NCI-H2107 (cell line): ENCODE measurements at regions not wholly inside any gene's neighbourhood (a gene's known extent, or its start where the extent isn't known, plus 50 kb on each side); places are given as distances from the start of the nearest gene placed in this dataset.

Experiments used
- DNase-seq: peaks from one replicate; lab custom pipeline; 2025; lab: John Stamatoyannopoulos, UW

DNA sequence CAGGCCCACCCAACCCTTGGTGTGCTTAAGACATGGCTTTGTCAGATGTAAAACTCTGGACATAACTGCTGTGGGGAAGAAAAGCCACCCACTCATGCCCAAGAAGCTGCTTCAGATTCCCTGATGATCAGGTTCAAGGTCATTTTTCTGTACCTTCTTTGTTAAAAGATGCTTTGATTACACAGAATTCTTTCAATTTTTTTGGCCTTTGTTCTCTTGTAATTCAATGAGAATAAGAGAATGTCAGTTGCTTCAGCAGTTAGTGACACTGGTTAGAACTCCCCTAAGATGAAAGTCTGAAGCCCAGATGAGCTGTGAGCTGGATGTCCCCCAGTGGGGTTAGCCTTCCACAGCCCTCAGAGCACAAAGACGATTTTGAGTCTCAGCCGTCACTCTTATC lies 152.7 kb downstream of the CHRM3 start:
- DNase-seq = no peak

GRCh38 chr1:239539812-239540211 lies 153.4 kb downstream of the CHRM3 start:
- DNase-seq = no peak

GRCh38 chr1:239543873-239544272 lies 157.5 kb downstream of the CHRM3 start:
- no peak for DNase-seq

- DNase-seq = no peak
These were observed 159.1 kb downstream of the CHRM3 start for GRCh38 chr1:239545466-239545865.

GRCh38 chr1:239547987-239548386 lies 161.6 kb downstream of the CHRM3 start:
- DNase-seq = no peak

DNA sequence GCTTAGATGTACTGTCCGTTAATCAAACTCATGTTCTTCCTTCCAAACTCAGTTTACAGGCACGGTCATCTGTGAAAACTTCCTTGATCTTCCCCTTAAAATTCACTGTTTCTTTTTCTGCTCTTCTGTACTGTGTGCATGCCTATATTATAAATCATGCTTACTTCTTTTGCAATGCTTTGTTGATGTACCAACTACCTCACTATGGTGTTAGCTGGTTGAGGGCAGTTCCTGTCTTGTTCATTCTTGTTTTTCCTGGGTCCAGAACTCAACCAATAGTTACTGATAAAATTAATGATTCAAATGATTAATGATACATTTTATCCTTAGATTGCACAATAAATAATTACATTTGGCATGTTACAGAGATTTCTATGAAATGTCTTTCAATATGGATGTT lies 163.8 kb downstream of the CHRM3 start:
- no peak for DNase-seq

DNA sequence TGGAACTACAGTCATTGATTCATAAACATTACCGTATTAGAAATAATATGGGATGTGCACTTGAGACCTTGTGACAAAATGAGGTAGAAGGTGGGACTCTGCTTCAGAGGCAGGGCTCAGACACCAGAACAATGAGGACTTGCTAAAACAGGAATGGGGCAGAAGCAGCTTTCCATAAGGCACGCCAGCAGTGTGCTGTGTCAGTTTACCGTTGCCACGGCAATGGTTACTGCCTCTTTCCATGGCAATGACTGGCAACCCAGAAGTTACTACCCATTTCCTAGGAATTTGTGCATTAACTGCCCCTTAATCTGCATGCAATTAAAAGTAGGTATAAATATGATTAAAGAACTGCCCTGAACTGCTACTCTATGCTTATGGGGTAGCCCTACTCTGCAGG lies 169.0 kb downstream of the CHRM3 start:
- DNase-seq = no peak

DNA sequence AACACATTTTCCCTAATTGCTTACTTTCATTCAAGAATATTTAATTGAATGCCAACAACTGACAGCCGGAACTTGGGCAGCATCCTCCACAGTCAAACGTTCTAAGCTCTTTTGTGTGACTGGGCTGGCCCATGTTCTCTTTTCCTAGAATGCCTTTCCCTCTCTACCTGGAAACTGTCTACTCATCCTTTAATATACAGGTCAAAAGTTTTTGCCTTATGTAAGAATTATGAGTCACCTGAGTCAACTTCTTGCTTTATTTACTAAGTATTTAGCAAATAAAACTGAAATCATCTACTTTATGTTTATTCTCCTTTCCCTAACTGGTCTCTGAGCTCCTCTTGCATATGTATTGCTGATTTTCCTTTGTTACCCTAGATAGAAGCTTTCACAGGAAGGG lies 172.2 kb downstream of the CHRM3 start:
- no peak for DNase-seq

GRCh38 chr1:239558991-239559390 lies 172.6 kb downstream of the CHRM3 start:
- no peak for DNase-seq

- DNase-seq = no peak
These were observed 174.6 kb downstream of the CHRM3 start for GRCh38 chr1:239560921-239561320.

DNA sequence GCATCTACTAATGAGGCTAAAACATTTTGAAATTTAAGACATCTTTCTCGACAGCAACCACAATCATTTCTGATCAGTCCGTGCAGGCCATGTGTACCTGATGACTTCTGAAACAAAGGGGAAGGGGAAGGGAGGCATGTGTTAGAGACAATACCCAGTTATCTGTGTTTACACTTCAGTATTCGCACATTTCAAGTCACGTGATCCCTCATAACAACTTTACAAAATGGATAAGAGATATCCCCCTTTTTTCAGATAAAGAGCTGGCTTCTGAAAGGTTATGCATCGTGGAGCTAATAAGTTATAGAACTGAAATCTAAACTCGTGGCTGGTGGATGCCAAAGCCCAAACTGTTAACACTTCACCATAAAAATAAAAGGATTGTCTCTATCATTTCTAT lies 175.7 kb downstream of the CHRM3 start:
- DNase-seq = no peak

DNA sequence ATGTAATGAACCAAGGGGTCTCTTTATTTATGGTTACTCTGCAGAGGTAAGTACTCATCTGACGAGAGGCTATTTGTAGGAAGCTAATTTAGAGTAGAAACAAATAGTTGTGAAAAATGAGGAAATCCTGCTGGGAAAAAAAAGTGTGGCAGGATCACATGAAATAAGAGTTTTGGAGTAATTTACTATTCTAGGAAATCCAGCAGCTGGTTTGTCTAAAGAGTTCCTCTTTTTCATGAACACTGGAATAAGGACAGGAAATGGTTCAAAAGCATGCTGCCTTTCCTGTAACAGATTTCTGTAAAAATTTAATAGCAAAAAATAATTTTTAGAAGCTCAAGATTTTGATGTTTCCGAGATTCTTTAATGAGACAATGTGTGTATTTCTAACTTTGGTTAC lies 177.3 kb downstream of the CHRM3 start:
- DNase-seq = no peak

DNA sequence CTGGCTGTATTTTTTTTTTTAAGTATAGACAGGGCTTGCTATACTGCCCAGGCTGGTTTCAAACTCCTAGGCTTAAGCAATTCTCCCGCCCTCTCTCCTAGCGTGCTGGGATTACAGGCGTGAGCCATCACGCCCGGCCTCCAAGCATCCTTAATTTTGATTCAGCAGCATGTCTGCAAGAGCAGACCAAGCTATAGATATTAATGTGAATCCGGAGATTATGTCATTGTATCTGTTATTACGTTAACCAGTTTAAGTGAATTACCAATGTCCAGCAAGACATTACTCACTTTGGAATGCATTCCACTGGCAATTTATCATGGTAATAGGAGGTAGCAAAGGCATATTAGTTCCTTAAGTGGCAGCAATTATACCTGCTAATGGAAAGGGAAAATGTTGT lies 179.7 kb downstream of the CHRM3 start:
- DNase-seq = no peak

DNA sequence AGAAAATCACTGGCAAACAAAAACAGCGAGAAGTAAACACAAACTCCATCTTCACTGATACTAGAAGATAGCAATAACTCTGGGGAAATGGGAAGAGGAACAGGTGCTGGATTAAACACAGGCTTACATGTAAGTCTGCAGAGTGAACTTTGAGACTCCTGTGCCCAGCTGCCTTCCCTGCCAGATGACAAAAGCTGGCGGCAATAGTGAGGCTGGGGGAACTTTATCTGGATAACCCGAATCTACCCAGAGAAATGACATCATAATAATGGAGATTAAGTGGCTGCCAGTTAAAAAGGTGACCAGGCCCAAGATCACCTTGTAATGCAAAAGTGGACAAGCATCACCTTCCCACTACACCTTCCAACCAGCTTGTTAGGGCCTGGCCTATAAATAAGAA lies 184.5 kb downstream of the CHRM3 start:
- DNase-seq = no peak

- DNase-seq = no peak
These were observed 185.8 kb downstream of the CHRM3 start for GRCh38 chr1:239572183-239572582.

GRCh38 chr1:239574112-239574511 lies 187.7 kb downstream of the CHRM3 start:
- no peak for DNase-seq

GRCh38 chr1:239575113-239575512 lies 188.7 kb downstream of the CHRM3 start:
- DNase-seq = no peak

DNA sequence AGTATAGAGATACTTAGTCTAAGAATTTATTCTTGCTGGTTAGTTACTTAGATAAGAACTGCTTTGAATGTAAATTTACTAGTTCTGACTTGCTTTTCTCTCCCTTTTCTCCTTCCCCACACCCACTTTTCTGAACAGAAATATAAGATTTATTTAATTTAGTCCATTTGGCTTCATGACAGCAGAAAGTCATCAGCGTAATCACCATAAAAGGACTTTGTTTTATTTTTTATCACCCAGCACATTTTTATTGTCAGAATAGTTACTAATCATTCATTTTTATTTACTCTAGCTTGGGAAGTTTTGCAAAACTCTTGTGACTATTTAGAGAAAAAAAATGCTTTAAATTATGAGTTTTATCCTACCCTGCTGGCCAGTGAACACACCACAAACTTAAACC lies 197.2 kb downstream of the CHRM3 start:
- DNase-seq = no peak

DNA sequence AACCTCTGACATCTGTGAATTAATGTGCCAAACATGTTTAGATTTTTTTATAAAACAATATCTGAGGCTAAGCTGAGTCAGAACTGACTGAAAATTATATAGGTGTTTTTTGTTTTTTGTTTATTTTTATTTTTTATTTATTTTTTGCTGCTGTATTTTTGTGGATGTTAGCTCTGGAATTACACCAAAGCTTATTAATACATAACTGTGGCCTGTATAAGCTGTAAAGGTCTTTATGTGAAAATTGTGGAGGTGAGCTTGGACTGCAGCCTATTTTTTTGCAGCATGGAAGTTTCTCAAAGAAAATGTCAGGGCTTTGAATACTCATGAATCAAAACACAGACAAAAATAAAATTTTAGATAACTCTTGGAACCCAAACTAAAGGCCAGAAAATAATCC lies 199.8 kb downstream of the CHRM3 start:
- DNase-seq = no peak

DNA sequence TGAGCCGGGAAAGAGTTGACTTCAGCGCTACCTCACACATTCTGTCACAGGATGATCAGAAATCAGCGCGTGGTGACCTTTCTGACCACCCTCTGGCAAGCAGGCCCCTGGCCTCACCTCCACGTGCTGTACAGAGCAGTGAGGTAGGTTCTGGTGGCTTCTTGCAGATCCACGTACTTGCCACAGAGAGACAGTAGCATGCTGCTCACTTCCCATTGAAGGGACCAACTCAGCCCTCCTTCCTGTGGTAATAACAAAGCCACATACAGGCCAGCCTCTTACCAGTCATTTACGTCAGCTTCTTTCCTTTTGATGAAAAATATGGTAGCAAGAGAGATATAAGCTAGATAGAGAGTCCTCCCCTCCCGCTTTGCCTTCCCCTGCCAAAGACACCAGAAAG lies 200.7 kb downstream of the CHRM3 start:
- DNase-seq = no peak

DNA sequence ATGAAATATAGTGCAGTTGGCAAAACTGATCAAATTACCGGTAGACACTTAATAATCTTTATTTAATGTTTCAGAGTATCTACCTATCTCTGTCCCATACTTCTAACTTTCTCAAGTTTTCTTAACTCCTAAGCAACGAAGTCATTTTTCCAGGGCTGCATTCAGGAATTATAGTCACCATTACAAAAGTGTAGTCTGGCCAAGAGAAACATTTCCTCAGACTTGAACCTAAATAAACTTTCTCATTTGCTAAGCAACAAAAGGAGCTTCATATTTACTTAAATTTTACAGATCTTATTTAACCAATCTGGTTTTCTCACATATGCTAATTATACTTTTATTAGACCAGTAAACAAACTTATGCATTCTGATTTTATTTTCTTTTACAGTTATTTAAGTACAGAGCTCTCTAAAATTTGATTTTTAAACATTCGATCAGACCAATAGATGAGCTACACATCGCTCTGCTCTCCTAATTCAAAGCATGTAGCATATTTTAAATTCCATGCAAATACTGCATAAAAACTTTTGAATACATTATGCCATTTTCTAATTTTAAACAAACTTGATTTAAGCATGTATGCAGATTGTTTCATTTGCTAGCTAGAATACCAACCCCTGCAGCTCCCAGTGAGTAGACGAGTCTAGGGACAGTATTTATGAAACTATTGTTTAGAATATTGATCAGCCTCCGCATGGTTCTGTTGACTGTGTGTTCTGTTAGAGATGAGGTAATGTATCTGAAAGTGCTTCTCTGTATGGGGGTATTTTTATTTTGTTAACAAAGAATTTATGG lies 201.4 kb downstream of the CHRM3 start:
- DNase-seq = no peak

DNA sequence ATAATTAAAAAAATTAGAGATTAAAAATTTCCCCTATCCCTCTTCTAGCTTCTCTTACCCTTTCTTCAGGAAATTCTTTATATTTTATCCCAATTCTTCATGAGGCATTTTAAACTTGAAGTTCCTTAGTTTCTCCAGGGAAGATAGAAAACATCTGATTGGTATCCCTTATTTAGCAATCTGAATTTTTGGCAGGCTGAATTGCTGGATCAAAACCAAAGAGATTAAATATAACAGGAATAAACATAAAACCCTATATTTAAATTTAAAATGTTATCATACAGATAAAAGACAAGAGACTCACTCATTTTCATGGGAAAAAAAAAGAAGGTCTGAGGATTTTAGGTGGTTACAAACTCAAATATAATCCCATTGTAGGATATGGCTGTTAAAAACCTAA lies 204.2 kb downstream of the CHRM3 start:
- no peak for DNase-seq

DNA sequence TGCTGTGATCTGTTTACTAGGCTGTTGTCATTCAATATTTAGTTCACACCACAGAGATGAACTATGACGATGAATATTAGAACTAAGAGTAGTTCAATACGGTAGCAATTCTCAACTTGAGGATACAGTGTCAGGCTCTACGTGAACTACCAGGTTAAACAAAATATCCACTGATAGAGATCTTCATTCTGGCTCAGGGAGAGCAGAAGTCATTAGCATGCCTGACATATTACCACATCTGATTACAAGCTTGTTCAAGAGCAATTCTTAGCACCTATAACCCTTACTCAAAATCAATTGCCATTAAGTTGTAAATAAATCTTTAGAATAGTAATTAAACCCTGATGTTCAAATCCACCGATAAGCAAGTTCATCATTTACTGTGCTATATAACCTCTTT lies 207.2 kb downstream of the CHRM3 start:
- no peak for DNase-seq

DNA sequence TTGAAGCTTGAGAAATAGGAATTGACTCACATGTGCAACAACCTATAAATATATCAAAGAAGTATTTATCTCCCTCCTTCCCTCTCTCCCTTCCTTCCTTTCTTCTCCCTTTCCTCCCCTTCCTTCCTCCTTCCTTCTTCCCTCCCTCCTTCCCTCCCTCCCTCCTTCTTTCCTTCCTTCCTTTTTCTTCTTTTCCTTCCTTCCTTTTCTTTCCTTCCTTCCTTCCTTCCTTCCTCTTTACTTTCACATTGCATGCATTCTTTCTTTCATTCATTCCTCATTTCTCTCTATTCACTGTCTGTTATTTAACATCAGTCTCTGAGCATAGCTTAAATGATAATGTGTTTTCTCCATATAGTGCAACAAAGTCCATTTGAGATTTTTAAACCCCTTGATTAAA lies 214.2 kb downstream of the CHRM3 start:
- no peak for DNase-seq
